NCI-H226 (cell line): ENCODE measurements at regions not wholly inside any gene's neighbourhood (a gene's known extent, or its start where the extent isn't known, plus 50 kb on each side); places are given as distances from the start of the nearest gene placed in this dataset.

Experiments
- DNase-seq: peaks from one replicate; pipeline ENCODE4 v3.0.0-alpha.2; 2015

DNA sequence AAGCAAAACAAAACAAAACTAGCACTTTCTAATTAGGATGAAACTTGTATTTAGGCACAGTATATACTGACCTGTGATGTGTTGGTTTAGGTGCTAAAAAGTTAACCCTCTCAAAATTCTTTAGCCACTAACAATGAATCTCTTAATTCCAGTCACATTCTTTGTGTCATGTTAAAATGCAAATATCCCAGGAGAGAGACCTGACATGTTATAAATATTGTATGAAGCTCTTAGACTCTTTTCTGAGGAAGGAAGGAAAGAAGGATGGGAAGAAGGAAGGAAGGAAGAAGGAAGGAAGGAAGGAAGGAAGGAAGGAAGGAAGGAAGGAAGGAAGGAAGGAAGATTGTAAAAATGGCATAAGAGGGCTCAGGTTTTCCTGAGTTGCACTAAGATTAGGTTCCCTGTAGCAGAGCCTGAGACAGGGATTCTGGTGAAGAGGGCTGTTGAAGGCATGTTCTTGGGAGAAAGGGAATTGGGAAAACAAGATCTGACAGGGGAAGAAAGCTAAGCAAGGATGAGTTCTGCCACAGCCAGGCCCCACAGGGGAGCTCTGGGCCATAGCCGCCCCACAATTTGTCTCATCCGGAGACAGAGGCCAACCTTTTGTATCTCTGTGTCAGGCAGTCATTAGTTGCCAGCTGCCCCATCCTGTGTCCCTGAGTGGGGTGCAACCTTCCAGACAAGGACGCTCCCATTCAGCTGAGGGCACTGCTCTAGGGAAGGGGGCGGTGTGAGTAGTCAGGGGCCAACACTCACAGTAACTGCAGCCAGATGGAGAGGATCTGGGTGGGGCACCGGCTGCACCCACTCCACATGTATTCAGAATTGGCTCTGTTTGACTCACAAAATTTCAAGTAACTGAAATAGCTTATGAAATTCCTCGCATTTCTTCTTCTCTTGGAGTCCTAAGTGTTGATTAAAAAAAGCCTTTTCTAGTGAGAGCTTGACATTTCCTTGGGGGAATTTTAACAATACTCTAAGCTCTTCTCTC is 189.3 kb upstream of the ARG1 start:
- DNase-seq, result no peak

DNA sequence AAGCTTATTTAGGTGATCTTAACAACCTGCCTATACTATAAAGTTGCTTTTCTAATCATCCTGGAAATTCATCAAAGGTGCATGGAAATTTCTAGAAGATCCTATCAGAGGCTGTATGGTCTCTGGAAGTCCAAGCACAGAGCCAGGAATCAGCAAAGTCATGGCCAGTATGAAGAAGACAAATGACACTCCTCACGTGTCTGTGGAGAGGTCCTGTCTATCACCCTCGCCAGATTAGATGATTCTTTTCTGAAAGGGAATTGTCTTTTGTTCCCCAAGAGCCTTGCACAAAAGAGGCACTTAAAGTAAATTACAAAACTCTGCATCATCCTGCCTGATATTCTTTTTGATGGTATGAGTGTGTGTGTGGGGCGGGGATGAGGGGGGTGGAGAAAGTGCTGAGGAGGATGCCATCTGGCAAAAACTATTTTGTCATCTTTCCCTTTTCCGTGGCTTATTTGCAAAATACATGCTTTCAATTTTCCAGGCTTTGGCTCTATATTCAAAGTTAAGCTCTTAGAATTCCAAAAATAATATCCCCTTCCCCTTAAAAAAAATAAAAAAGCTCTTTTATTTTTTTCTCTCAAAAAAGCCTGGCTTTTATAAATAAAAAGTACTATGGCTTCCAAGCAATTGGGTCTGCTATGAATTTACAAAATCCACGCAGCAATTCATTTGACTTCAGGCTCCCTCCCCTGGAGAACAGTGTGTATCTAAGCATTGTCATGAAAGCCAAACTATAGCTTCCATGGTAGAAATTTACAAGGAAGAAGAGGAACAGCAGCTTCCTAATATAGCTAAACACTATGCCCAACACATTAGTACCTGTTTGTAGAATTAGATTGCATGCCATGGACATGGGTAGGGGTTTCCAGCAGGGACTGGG is 185.2 kb upstream of the ARG1 start:
- DNase-seq, result no peak

DNA sequence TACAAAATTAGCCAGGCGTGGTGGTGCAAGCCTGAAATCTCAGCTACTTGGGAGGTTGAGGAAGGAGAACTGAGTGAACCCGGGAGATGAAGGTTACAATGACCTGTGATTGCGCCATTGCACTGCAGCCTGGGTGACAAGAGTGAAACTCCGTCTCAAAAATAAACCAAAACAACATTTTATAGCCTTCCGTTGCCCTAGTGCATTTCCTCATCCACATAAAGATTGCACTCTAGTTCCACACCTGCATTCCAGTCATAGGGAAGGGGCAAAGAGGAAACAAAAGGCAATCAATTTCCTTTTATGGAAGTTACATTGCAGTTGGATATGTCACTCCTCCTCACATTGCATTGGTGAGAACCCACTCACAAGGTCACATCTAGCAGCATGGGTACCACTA is 182.7 kb upstream of the ARG1 start:
- no peak for DNase-seq

DNA sequence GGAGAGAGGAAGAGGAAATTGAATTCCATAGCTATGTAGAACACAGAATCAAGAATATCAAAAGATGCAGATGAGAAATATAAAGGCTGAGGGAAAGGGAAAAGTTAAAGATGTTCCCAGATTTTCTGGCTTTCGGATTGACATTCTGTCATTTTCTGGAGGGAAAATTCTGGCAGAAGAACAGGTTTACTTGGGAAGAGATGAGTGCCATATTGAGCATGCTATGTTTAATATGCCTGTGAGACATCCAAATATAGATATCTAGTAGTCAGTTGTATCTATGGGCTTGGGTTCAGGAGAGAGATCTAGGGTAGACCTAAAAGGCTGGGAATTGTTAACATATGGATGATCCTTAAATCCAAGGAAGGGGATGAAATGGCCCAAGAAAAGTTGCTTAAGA is 181.9 kb upstream of the ARG1 start:
- DNase-seq, result no peak

DNA sequence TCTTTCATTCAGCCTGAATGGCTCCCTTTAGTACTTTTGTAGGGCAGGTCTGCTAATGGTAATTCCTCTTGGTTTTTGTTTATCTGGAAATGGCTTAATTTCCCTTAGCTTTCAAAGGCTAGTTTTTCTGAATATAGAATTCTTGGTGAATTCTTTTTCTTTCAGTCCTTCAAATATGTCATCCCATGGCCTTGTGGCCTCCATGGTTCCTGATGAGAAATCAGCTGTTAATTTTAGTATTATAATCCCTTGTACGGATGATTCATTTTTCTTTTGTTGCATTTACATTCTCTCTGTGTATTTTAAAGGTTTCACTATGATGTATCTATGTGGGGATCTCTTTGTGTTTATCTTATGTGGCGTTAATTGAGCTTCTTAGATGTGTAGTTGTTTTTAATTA is 179.6 kb upstream of the ARG1 start:
- DNase-seq, result no peak

DNA sequence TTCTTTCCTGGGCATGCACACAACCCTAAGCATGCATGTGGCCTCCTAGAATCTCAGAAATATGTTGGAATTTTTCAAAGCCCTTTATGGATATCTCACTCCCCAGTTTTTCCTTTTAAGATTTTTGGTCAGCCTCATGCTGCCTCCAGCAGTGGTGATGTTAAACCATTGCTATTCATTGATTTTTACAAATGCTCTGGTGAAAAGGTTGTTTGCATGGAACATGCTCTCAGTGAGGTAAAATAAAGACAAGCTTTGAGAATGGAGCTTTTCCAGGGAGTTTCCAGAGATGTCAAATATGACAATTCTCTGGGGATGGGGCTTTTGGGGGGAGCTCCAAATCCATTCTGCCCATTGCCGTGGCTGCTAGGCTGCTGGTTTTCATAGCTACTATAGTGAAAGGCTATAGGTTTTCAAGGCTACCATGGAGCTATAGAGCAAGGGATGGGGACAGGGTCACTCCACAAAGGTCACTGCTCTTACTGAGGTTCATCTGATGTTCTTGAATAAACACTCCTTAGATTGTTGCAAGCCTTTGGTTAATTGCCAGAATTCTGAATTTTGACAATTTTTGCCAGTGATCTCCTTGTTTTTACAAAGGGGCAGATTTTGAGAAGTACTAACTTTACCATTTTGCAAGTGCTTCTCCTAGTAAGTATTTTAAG is 178.1 kb upstream of the ARG1 start:
- DNase-seq, result no peak

DNA sequence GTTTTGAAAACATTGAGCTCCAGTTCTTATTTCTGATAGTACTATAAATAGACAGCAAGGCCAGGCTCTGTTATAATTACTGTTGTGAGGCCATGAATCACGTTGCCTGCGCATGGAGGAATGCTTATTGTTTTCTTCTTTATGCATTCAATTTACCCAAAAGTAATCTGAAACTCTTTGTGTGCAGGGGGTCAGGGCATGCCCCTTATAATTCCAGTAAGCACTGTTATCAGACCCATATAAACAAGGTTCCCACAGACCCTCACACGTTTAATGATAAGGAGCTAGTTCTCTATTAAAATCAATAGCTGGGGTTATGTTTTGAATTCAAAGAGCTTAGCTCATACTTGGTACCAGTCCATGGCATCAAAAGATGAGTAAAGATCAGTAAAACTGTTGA is 174.8 kb upstream of the ARG1 start:
- no peak for DNase-seq

DNA sequence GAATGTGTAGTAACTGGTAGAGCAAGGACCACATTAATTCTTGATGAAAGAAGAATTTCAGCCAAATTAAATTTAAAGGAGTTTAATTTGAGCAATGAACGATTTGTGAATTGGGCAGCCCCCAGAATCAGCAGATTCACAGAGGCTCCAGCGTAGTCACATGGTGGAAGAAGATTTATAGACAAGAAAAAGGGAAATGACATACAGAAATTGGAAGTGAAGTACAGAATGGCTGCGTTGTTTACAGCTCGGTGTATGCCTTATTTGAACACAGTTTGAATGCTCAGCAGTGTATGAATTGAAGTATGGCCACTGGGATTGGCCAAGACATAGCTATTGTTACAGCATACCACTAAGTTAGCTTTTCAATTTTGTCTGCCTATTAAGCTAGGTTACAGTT is 173.6 kb upstream of the ARG1 start:
- no peak for DNase-seq

DNA sequence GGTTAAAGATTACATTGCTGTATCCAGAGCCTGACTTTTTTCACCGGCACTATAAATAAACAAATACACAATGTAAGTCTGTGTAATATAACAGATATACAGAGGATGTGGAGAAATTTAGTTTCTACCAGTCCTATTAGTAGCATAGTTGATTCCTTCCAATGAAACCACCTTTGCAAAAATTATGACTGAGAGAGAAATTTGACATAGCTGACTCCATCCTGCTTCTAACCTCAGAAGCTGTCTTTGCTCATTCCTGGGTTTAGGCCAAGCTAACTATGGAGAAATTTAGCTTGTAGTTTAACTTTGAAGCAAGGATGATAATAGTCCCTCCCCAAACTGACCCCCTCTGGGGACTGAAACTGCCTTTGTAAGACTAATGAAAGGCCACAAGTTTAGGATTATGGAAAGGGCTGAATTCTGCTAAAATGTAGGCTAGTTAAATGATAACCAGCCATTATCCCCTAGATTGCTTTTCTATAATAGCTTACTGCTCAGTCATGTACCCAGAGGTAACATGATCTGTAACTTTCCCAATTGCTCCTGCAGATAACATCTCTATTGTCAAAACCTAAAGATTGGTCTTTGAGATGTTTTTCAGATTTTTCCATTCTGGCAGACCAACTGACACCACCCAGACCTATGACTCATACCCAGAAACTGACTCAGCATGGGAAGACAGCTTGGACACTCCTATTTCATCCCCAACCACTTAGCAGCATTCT is 172.8 kb upstream of the ARG1 start:
- DNase-seq, result peak; percentile 72

DNA sequence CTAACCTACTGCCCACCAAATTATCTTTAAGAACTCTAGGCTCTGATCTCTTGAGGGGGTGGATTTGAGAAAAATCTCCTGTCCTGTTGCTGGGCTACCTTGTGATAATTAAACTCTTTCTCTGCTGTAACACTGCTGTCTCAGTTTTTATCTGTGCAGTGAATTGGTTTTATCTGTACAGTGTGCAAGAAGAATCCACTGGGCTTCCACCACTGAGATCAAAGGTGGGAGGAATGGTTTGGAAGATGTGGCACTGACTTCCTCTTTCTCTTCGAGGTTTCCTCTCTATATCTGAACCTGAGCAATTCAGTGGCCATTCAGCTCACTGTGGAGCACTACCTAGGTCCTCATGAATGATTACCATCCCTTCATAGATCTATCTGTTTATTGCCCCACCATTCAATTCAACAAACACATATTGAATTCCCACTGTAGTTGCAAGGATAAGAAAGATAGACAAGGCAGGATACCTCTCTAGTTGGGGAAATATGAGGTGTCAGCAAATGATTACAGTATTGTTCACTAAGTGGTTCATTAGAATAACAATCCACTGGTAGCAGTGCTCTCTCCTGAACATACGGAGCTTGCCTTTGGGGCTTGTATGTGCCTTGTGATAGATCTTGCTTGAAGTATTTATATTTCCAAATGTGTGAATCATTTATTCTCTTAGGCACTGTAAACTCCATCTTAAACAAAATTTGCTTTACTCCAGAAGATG is 172.1 kb upstream of the ARG1 start:
- DNase-seq, result no peak

DNA sequence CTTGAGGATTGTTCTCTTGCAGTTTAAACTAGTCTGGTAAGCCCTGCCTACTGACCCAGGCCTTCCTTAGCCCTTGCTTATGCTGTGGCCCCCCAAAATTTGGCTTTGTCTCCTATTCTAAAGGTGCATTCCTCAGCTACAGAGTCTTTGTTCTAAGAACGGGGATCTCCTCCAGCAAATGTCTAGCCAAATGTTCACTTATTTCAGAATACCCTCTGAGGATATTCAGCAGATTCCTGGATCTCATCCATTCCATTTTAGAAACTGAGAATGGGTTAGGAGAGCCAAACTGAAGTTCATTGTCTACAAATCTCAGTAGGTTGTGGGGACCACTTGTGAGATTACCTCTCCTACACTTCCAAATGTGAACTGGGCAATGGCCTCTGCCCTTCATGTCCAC is 164.2 kb upstream of the ARG1 start:
- DNase-seq, result no peak

DNA sequence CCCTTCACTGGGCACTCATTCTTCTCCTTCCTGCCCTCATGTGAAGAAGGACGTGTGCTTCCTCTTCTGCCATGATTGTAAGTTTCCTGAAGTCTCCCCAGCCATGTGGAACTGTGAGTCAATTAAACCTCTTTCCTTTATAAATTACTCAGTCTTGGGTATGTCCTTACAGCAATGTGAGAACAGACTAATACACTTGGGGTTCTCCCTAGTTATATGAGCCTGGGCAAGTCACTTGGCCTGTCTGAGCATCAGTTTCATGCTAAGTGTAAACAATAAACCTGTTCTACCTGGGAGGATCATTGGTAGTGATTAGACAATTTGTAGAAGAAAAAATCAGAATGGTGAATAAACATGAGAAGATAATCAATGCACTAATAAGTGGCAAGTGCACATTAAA is 162.2 kb upstream of the ARG1 start:
- no peak for DNase-seq

DNA sequence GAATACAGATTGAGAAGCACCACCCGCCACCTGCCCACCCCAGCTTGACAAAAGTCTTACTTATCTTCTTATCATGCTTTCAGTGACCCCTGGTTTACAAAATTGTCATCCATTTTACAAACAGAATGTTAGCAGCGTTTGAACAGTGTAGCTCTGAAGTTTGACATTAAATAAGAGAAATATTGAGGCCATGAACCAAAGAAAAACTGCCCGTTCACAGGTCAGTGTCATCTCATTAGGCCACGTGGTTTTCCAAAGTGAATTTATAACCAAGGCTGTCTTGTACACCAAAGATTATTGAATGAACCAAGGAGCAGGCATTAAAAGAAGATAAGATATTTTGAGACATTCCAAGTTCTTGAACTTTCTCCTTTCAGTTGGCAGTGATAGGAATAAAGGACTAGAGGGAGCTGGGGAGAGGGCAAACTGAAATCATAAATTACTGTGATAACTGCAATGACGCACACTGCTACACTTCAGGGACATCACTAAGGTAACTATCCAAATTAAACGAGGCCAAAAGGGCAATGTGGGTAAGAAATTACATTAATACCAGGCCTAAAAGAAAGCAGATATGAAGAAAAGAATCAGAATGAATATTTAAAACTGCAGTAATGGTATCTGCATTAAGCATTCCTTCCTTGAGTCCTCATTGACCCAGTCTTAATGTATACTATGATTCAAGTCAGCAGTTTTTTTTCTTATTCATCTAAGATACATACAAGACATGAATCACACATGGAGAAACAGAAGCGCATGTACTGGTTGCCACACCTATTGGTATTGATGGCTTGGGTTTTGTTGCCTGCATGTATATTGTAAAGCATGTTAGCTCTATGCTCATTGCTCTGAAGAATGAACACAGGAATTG is 159.8 kb upstream of the ARG1 start:
- DNase-seq, result no peak

DNA sequence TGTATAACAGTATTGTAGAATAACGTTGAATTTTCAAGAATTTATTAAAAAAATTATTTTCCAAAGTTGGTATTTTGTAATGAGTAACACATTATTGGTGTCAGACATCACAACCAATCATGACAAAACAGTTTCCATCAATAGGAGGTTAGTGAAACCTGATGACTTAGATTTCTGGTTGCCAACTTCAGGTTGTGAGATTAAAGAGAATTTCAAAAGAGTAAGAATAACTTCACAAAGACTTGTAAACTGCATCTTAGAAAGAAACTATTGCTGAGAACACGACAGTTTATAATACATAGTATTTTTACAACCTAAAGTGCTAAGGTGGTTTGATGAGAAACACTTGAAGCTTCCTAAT is 159.2 kb upstream of the ARG1 start:
- no peak for DNase-seq

DNA sequence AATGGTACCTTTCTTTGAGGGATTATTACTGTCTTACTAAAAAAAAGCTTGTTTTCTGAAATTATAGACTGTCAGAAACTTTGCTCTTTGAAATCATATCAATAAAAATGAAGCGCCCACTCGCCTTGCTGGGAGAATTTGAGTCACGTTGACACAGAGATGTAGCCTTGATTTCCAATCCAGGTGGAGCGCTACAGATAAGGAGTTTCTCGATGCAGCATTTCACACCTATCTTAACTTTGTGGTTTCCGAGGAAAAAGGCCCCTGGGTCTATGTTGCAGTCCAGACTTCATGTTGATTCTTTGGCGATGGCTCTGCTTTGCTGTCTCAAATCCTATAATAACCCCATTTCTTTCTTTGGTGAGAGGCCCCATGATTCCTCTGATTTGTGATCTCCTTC is 158.1 kb upstream of the ARG1 start:
- DNase-seq, result no peak

DNA sequence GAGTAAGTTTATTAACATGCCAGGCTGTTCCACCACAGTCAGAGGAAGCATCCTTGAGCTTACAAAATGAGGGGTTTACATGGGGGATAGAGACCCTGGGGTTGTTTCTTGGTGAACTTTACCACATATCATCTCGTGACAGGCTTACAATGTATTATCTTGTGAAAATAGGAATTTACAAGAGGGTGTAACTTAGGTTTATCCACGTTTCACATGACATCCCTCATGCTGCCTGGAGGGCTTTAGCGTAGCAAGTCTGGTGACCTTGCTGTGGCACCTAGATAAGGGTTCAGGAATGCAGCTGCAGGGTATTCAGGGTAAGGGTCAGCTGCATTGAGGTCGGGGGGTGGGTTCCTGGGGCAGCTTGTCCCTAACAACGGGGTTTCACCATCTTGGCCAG is 154.6 kb upstream of the ARG1 start:
- DNase-seq, result no peak

DNA sequence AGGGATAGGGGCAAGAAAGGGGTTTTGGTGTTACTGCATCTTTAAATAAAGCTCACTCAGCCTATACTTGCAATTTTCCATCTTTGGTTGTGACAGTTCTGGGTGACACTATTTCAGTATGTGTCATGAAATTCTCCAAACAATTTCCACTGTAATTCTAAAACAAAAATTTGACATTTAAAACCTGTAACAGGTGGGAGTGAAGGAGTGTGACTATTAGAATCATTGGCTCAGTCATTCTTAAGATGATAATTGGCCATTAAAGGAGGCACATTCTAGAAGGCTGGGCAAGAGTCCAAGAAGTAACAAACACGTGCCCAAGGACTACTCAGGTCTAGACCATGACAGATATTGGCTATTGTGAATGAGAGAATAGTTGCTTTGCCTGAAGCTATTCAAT is 153.3 kb upstream of the ARG1 start:
- DNase-seq, result no peak

DNA sequence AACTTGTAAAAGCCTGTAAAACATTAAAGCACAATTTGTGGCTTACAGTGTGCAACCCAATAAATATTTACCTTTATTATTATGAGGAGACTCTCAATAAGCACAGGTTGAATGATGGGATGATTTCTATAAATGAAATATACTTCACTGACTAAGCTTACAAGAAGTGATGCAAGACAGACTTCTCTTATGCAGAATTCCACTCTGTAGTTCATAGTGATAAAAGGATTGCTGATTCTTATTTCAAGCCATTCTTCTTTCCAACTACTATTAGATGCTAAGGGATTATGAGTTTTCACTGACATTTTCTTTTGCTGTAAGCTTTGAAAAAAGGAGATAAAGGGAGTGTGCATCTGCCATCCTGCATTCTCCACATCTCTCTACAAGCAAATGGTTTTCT is 149.0 kb upstream of the ARG1 start:
- no peak for DNase-seq

DNA sequence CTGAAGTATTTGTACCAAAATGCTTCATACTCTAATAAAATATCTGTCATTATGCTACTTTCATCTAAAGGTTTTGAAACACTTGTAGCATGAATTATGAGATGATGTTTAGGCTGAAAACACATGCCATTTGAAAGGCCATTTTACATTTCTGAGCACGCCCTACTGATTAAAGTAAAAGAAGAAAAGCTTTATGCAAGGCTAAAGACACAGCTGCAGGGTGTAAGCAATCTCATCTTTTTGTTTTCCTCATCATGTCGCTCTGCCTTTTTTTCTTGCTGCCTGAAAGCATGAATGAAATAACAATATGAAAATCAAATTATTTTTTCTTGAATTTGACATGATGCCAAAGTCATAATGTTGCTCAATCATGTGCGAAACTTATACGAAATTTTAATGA is 148.6 kb upstream of the ARG1 start:
- no peak for DNase-seq

DNA sequence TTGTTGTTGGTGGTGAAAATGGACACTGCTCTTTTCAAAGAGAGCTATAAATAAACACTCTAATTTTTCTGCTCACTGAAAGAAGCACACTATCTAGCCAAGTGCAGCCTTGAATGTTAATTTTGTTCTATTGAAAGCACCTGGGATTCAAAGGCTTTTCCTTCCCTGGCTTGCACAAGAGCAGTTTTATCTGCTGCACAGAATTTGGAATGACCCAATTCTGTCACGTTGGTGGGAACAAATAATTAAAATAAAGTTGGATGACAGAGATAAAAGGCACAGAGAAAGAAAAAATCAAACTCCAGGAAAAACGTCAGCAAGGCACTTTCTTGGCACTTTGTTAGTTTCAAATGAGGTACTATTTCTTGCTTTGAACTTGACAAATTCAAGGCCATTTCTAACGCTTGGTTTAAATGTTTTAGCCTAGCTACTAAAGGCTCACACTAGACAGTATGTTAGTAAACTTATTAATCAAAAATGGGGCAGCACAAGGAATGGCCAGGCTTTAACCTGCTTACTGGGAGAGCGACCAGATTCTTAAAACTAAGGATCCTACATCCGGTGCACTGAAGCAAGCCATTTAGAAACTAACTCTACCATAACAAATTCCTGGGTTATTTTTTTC is 145.5 kb upstream of the ARG1 start:
- no peak for DNase-seq

DNA sequence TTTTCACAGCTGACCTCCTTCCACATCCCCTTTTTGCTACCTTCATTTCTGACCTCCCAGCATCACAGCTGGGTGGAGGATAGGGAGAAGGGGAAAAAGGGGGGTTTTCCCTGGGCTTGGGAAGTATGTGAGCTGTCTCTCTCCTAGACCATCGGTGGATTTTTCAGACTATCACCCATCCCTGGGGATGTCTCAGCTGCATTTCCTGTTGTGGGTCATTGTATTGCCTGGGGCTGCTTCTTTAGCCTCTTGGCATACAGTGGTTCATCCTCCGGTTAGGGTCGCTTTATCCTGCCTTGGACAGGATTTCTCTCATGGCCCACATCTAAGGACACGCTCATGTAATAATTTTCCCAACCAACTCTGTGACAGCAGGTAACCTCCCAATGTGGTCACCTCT is 142.5 kb upstream of the ARG1 start:
- DNase-seq, result no peak
